ENCODE measurements at regions not wholly inside any gene's neighbourhood (a gene's known extent, or its start where the extent isn't known, plus 50 kb on each side); places are given as distances from the start of the nearest gene placed in this dataset.
A peak's percentile ranks its signal among the peaks of the same experiment; 100 is the strongest.

DNA sequence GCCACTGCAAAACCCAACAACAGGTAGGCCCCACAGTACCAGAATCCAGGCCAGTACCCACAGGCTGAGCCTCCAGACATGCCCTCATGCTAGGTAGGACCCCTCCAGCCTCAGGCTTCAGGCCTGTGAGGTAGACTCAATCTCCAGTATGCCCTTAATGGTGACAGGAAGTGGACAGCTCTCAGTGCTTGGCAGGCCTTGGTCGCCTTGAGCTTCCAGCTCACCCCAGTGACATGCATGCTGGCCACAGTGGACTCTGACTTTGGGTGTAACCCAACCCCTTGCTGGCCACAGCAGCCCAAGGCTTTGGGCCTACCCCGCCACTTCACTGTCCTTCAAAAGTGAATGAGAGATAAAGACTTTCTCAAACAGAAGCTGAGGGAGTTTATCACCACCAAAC is 324.2 kb downstream of the ANTXR2 start:
- H3K4me1 ChIP-seq: no peaks in the 10 kb centered on the region
- H3K9me3 ChIP-seq: no peaks in the 10 kb centered on the region
- TF ChIP-seq, protein P1, sequence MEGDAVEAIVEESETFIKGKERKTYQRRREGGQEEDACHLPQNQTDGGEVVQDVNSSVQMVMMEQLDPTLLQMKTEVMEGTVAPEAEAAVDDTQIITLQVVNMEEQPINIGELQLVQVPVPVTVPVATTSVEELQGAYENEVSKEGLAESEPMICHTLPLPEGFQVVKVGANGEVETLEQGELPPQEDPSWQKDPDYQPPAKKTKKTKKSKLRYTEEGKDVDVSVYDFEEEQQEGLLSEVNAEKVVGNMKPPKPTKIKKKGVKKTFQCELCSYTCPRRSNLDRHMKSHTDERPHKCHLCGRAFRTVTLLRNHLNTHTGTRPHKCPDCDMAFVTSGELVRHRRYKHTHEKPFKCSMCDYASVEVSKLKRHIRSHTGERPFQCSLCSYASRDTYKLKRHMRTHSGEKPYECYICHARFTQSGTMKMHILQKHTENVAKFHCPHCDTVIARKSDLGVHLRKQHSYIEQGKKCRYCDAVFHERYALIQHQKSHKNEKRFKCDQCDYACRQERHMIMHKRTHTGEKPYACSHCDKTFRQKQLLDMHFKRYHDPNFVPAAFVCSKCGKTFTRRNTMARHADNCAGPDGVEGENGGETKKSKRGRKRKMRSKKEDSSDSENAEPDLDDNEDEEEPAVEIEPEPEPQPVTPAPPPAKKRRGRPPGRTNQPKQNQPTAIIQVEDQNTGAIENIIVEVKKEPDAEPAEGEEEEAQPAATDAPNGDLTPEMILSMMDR (IDR thresholded peaks at IDR 0.05): no peak
- H3K4me3 ChIP-seq: no peak overlapping the region
- no peaks in the 10 kb centered on the region for H3K27me3 ChIP-seq
- ATAC-seq (no peak), DNase-seq (peak in 1 of 2 donors; percentile 4)
- no peaks in the 10 kb centered on the region for H3K36me3 ChIP-seq
- 80 to 93% methylated on average over 2 of the region's 2 CpGs for WGBS, 2 donors
- intact Hi-C loops (cut with DNase I): no loop called here
- no peak overlapping the region for H3K27ac ChIP-seq

DNA sequence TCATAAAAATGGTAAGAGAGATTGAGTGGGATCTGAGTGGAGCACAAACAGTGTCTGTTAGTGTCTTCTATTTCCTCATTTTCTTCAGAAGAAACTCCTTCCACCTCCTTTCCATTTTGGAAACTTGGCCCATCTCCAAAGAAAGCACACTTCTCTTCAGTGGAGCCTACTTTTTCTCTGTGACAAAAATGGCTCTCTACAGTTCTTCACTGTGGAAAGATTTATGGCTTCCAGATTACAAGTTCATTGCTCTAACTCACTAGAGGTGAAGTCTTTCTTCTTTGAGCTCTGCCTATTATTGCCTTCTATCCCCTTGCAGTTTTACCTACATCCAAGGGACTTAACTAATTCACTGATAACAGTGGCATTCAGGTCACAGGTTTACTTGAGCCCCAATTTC is 325.8 kb downstream of the ANTXR2 start:
- intact Hi-C loops (cut with DNase I): no loop called here
- DNase-seq (no peak), ATAC-seq (no peak)
- H3K4me3 ChIP-seq: no peak overlapping the region
- H3K36me3 ChIP-seq: no peaks in the 10 kb centered on the region
- no peaks in the 10 kb centered on the region for H3K27me3 ChIP-seq
- H3K9me3 ChIP-seq: no peaks in the 10 kb centered on the region
- TF ChIP-seq, protein P1 (IDR thresholded peaks at IDR 0.05): no peak
- H3K4me1 ChIP-seq: no peaks in the 10 kb centered on the region
- H3K27ac ChIP-seq: no peak overlapping the region

DNA sequence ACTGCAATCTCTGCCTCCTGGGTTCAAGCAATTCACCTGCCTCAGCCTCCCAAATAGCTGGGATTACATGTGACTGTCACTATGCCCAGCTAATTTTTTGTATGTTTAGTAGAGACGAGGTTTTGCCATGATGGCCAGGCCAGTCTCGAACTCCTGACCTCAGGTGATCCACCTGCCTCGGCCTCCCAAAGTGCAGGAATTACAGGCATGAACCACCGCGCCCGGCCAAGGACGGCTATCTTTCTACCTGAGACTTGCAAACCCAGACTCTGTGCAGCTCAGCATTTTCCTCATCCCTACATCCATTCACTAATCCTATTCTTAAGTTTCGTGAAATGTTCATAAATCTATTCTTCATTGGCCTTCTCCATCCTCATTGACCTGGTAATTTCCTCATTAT is 330.0 kb downstream of the ANTXR2 start:
- TF ChIP-seq, protein P1 (IDR thresholded peaks at IDR 0.05): no peak
- ATAC-seq: no peak
- no peak overlapping the region for H3K27ac ChIP-seq
- no peaks in the 10 kb centered on the region for H3K27me3 ChIP-seq
- H3K9me3 ChIP-seq: no peaks in the 10 kb centered on the region
- no peak for DNase-seq
- intact Hi-C loops (cut with DNase I): no loop called here
- H3K36me3 ChIP-seq: no peaks in the 10 kb centered on the region
- H3K4me1 ChIP-seq: no peaks in the 10 kb centered on the region
- no peak overlapping the region for H3K4me3 ChIP-seq
- WGBS, 2 donors: 89 to 91% methylated on average over 8 of the region's 8 CpGs

DNA sequence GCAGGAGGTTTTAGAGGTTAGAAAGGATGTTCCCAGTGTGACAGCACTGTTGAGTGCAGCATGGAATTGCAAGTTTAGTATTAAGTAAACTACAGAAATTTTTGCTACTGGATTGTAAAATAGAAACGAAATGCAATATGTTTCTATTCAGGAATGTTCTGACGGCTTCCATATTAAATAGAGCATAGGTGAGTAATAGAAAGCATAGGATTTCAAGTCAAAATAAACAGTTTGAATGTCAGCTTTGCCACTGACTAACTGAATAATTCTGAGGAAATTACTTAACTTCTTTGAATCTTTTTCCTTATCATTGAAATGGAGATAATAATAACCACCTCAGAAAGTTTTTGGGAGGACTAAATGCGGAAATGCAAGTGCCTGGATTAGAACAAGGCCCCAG is 331.9 kb upstream of the GK2 start:
- no peaks in the 10 kb centered on the region for H3K27me3 ChIP-seq
- DNase-seq: no peak
- H3K4me1 ChIP-seq: no peaks in the 10 kb centered on the region
- H3K4me3 ChIP-seq: no peak overlapping the region
- 73 to 84% methylated on average over 3 of the region's 3 CpGs for WGBS, 2 donors
- no peaks in the 10 kb centered on the region for H3K9me3 ChIP-seq
- no peak for ATAC-seq
- TF ChIP-seq, protein P1 (IDR thresholded peaks at IDR 0.05): no peak
- H3K36me3 ChIP-seq: no peaks in the 10 kb centered on the region
- intact Hi-C loops (cut with DNase I): no loop called here
- no peak overlapping the region for H3K27ac ChIP-seq

DNA sequence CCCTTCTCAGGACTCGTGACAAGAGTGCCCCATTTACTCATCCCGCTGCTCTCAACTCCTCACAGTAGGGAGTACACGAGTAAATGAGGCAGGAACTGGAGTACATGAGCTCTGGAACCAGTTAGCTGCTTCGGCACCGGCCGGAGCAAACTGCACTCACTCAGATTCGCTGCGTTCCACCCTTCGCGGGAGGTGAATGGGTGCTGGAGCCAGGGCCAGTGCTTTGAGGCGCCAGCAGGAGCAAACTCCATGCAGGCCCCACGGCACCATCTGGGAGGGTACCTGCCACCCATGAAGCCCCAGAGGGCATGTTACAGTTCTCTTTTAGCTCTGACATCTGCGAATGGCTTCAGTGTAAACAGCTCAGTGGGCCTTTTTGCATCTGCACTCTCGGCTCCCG is 315.5 kb upstream of the GK2 start:
- TF ChIP-seq, protein P1 (IDR thresholded peaks at IDR 0.05): no peak
- WGBS, 2 donors: 81 to 82% methylated on average over 15 of the region's 15 CpGs

More for the DNA sequence above, 315.5 kb upstream of the GK2 start:
- no peak overlapping the region for H3K27ac ChIP-seq
- DNase-seq: no peak
- H3K9me3 ChIP-seq: peaks cover 0 to 5% (median 0%) of the 10 kb centered on the region in 11 donors
- no peaks in the 10 kb centered on the region for H3K4me1 ChIP-seq
- intact Hi-C loops (cut with DNase I): no loop called here
- no peaks in the 10 kb centered on the region for H3K36me3 ChIP-seq
- no peaks in the 10 kb centered on the region for H3K27me3 ChIP-seq
- no peak for ATAC-seq
- no peak overlapping the region for H3K4me3 ChIP-seq
